ENCODE measurements at regions not wholly inside any gene's neighbourhood (a gene's known extent, or its start where the extent isn't known, plus 50 kb on each side); places are given as distances from the start of the nearest gene placed in this dataset.
A peak's percentile ranks its signal among the peaks of the same experiment; 100 is the strongest.

- H3K4me3 Mint-ChIP-seq = peak overlapping the region; percentile 29
- no peak for TF ChIP-seq CTCF (conservative IDR thresholded peaks at IDR 0.05)
Observed at GRCh38 chr4:30836231-30836630, 116.1 kb downstream of the PCDH7 start.

GRCh38 chr4:30837131-30837539 is 117.0 kb downstream of the PCDH7 start:
- no peaks in the 10 kb centered on the region for H3K9me3 Mint-ChIP-seq
- H3K4me3 Mint-ChIP-seq = peak overlapping the region; percentile 65
- peak overlapping the region; percentile 67 for H3K27ac Mint-ChIP-seq
- no peaks in the 10 kb centered on the region for H3K36me3 Mint-ChIP-seq
- H3K27me3 Mint-ChIP-seq = peaks cover 4% of the 10 kb centered on the region
- no peak for DNase-seq (ENCODE audit: extremely low spot score, unreplicated experiment)
- H3K4me1 Mint-ChIP-seq (ENCODE audit: unreplicated experiment) = peaks cover 66% of the 10 kb centered on the region
- no peak for TF ChIP-seq CTCF (conservative IDR thresholded peaks at IDR 0.05)

More at GRCh38 chr4:30836231-30836630, 116.1 kb downstream of the PCDH7 start:
- H3K9me3 Mint-ChIP-seq = no peaks in the 10 kb centered on the region
- H3K4me1 Mint-ChIP-seq (ENCODE audit: unreplicated experiment) = peaks cover 65% of the 10 kb centered on the region
- H3K27ac Mint-ChIP-seq = no peak overlapping the region
- H3K27me3 Mint-ChIP-seq = peaks cover 4% of the 10 kb centered on the region
- no peak for DNase-seq (ENCODE audit: extremely low spot score, unreplicated experiment)
- H3K36me3 Mint-ChIP-seq = no peaks in the 10 kb centered on the region

- H3K27ac Mint-ChIP-seq = no peak overlapping the region
- no peak for DNase-seq (ENCODE audit: extremely low spot score, unreplicated experiment)
- H3K4me1 Mint-ChIP-seq (ENCODE audit: unreplicated experiment) = peaks cover 59% of the 10 kb centered on the region
- no peak for TF ChIP-seq CTCF (conservative IDR thresholded peaks at IDR 0.05)
- no peaks in the 10 kb centered on the region for H3K27me3 Mint-ChIP-seq
- no peaks in the 10 kb centered on the region for H3K9me3 Mint-ChIP-seq
- peaks cover 5% of the 10 kb centered on the region for H3K36me3 Mint-ChIP-seq
- no peak overlapping the region for H3K4me3 Mint-ChIP-seq
Observed at GRCh38 chr4:30837861-30838260, 117.7 kb downstream of the PCDH7 start.

- Mint-ChIP-seq H3K27ac (peak overlapping the region; percentile 39), H3K9me3 (no peaks in the 10 kb centered on the region), H3K4me1 (ENCODE audit: unreplicated experiment) (peaks cover 55% of the 10 kb centered on the region)
Observed at GRCh38 chr4:30838331-30838730, 118.2 kb downstream of the PCDH7 start.

GRCh38 chr4:30839583-30840520 is 119.7 kb downstream of the PCDH7 start:
- peaks cover 58% of the 10 kb centered on the region for H3K4me1 Mint-ChIP-seq (ENCODE audit: unreplicated experiment)
- no peaks in the 10 kb centered on the region for H3K27me3 Mint-ChIP-seq
- H3K36me3 Mint-ChIP-seq = peaks cover 11% of the 10 kb centered on the region
- no peaks in the 10 kb centered on the region for H3K9me3 Mint-ChIP-seq
- peak overlapping the region; percentile 26 for H3K4me3 Mint-ChIP-seq
- H3K27ac Mint-ChIP-seq = peak overlapping the region; percentile 2
- no peak for DNase-seq (ENCODE audit: extremely low spot score, unreplicated experiment)
- no peak for TF ChIP-seq CTCF (conservative IDR thresholded peaks at IDR 0.05)

More at GRCh38 chr4:30838331-30838730, 118.2 kb downstream of the PCDH7 start:
- Mint-ChIP-seq H3K36me3 (peaks cover 5% of the 10 kb centered on the region), H3K4me3 (no peak overlapping the region), H3K27me3 (no peaks in the 10 kb centered on the region)
- no peak for DNase-seq (ENCODE audit: extremely low spot score, unreplicated experiment)
- TF ChIP-seq CTCF (conservative IDR thresholded peaks at IDR 0.05) = no peak

All from type B pancreatic cell (in vitro differentiated cells).